ENCODE measurements at regions not wholly inside any gene's neighbourhood (a gene's known extent, or its start where the extent isn't known, plus 50 kb on each side); places are given as distances from the start of the nearest gene placed in this dataset.

- Histone ChIP-seq H3K4me3 (no peak overlapping the region), H3K27ac (no peak overlapping the region), H3K4me1 (no peaks in the 10 kb centered on the region), H3K27me3 (peaks cover 0 to 22% (median 0%) of the 10 kb centered on the region in 9 donors), H3K36me3 (no peaks in the 10 kb centered on the region), H3K9me3 (no peaks in the 10 kb centered on the region)
- ATAC-seq (no peak), DNase-seq (no peak)
- intact Hi-C loops (cut with DNase I) = no loop called here
- no peak for TF ChIP-seq POLR2A (IDR thresholded peaks at IDR 0.05)
- TF ChIP-seq, protein P1, sequence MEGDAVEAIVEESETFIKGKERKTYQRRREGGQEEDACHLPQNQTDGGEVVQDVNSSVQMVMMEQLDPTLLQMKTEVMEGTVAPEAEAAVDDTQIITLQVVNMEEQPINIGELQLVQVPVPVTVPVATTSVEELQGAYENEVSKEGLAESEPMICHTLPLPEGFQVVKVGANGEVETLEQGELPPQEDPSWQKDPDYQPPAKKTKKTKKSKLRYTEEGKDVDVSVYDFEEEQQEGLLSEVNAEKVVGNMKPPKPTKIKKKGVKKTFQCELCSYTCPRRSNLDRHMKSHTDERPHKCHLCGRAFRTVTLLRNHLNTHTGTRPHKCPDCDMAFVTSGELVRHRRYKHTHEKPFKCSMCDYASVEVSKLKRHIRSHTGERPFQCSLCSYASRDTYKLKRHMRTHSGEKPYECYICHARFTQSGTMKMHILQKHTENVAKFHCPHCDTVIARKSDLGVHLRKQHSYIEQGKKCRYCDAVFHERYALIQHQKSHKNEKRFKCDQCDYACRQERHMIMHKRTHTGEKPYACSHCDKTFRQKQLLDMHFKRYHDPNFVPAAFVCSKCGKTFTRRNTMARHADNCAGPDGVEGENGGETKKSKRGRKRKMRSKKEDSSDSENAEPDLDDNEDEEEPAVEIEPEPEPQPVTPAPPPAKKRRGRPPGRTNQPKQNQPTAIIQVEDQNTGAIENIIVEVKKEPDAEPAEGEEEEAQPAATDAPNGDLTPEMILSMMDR (IDR thresholded peaks at IDR 0.05) = no peak
- 39 to 53% (median 45%) methylated on average over 8 of the region's 8 CpGs for WGBS, 4 donors
Observed at GRCh38 chr2:118477111-118477862, 370.2 kb downstream of the EN1 start.

- no peaks in the 10 kb centered on the region for H3K36me3 ChIP-seq
- DNase-seq (no peak), ATAC-seq (no peak)
- no peak overlapping the region for H3K4me3 ChIP-seq
- no peaks in the 10 kb centered on the region for H3K4me1 ChIP-seq
- H3K27ac ChIP-seq = no peak overlapping the region
- intact Hi-C loops (cut with DNase I) = no loop called here
- H3K9me3 ChIP-seq = no peaks in the 10 kb centered on the region
- WGBS, 4 donors = 76 to 83% (median 79%) methylated on average over 9 of the region's 9 CpGs
- TF ChIP-seq POLR2A (IDR thresholded peaks at IDR 0.05) = no peak
- H3K27me3 ChIP-seq = peaks cover 0 to 22% (median 0%) of the 10 kb centered on the region in 9 donors
Observed at GRCh38 chr2:118475622-118476205, 371.7 kb downstream of the EN1 start.

DNA sequence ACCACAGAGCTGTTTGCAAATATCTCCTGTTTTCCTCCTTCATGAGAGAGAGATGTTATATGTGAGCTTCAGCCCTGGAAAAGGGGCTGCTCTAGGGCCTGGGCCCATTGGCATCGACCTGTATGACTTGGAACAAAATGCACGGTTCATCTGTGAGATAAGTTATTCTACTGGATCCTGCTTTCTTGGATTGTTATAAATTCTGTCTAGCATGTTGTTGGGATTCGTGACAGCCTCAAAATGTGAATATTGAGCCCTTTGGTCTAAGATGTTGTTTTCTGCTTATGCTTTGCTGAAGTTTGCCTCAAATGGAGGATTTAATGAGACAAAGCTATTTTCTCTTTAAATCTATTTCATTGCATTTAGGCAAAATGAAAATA lies 372.9 kb downstream of the EN1 start:
- TF ChIP-seq POLR2A (IDR thresholded peaks at IDR 0.05) = no peak
- TF ChIP-seq, protein P1 (IDR thresholded peaks at IDR 0.05) = no peak
- Histone ChIP-seq H3K4me3 (no peak overlapping the region), H3K36me3 (no peaks in the 10 kb centered on the region), H3K27me3 (peaks cover 0 to 19% (median 0%) of the 10 kb centered on the region in 9 donors), H3K9me3 (no peaks in the 10 kb centered on the region), H3K27ac (no peak overlapping the region), H3K4me1 (no peaks in the 10 kb centered on the region)
- DNase-seq = no peak
- no peak for ATAC-seq
- intact Hi-C loops (cut with DNase I) = no loop called here
- WGBS, 4 donors = 60 to 75% (median 66%) methylated on average over 3 of the region's 3 CpGs

- no peak for ATAC-seq
- Histone ChIP-seq H3K36me3 (no peaks in the 10 kb centered on the region), H3K4me1 (no peaks in the 10 kb centered on the region), H3K27ac (no peak overlapping the region), H3K27me3 (peaks cover 0 to 18% (median 0%) of the 10 kb centered on the region in 9 donors), H3K4me3 (no peak overlapping the region), H3K9me3 (no peaks in the 10 kb centered on the region)
- 32 to 44% (median 35%) methylated on average over 8 of the region's 8 CpGs for WGBS, 4 donors
- TF ChIP-seq POLR2A (IDR thresholded peaks at IDR 0.05) = no peak
- TF ChIP-seq, protein P1 (IDR thresholded peaks at IDR 0.05) = no peak
- intact Hi-C loops (cut with DNase I) = no loop called here
- no peak for DNase-seq
Observed at GRCh38 chr2:118473846-118474540, 373.5 kb downstream of the EN1 start.
